ENCODE measurements at regions not wholly inside any gene's neighbourhood (a gene's known extent, or its start where the extent isn't known, plus 50 kb on each side); places are given as distances from the start of the nearest gene placed in this dataset.
A peak's percentile ranks its signal among the peaks of the same experiment; 100 is the strongest.

GRCh38 chr2:176851200-176851888, 361.2 kb upstream of the HNRNPA3 start:
- intact Hi-C loops (cut with DNase I; ENCODE audit: low total_unique reads) (no loop called here), in situ Hi-C loops (cut with MboI; ENCODE audit: low sequenced_read_pairs in 4 of 4) (no loop called here)
- Histone ChIP-seq H3K4me3 (no peak overlapping the region), H3K27me3 (no peaks in the 10 kb centered on the region), H3K36me3 (no peaks in the 10 kb centered on the region), H3K9me3 (no peaks in the 10 kb centered on the region), H3K27ac (no peak overlapping the region), H3K4me1 (no peaks in the 10 kb centered on the region)
- ATAC-seq (no peak), DNase-seq (no peak)
- TF ChIP-seq POLR2A (IDR thresholded peaks at IDR 0.05), result no peak
- TF ChIP-seq CTCF (IDR thresholded peaks at IDR 0.05 in 4 of 5, conservative IDR thresholded peaks at IDR 0.05 in 1 of 5), result no peak

- in situ Hi-C loops (cut with MboI; ENCODE audit: low sequenced_read_pairs in 4 of 4), result no loop called here
- no peak for DNase-seq
Measured at GRCh38 chr2:176851889-176852483, 360.6 kb upstream of the HNRNPA3 start.

GRCh38 chr2:176852667-176853066, 359.9 kb upstream of the HNRNPA3 start:
- no peak for ATAC-seq
- H3K9me3 ChIP-seq, result no peaks in the 10 kb centered on the region
- no peaks in the 10 kb centered on the region for H3K36me3 ChIP-seq
- no peak overlapping the region for H3K27ac ChIP-seq
- in situ Hi-C loops (cut with MboI; ENCODE audit: low sequenced_read_pairs in 4 of 4) (no loop called here), intact Hi-C loops (cut with DNase I; ENCODE audit: low total_unique reads) (no loop called here)
- peak in 1 of 2 donors; percentile 11 for DNase-seq
- no peak for TF ChIP-seq POLR2A (IDR thresholded peaks at IDR 0.05)
- TF ChIP-seq CTCF (IDR thresholded peaks at IDR 0.05 in 4 of 5, conservative IDR thresholded peaks at IDR 0.05 in 1 of 5), result no peak
- no peaks in the 10 kb centered on the region for H3K4me1 ChIP-seq
- no peaks in the 10 kb centered on the region for H3K27me3 ChIP-seq
- H3K4me3 ChIP-seq, result no peak overlapping the region

More at GRCh38 chr2:176851889-176852483, 360.6 kb upstream of the HNRNPA3 start:
- Histone ChIP-seq H3K27me3 (no peaks in the 10 kb centered on the region), H3K36me3 (no peaks in the 10 kb centered on the region), H3K4me3 (no peak overlapping the region), H3K27ac (no peak overlapping the region), H3K4me1 (no peaks in the 10 kb centered on the region), H3K9me3 (no peaks in the 10 kb centered on the region)
- TF ChIP-seq POLR2A (IDR thresholded peaks at IDR 0.05), result no peak
- no peak for TF ChIP-seq CTCF (IDR thresholded peaks at IDR 0.05 in 4 of 5, conservative IDR thresholded peaks at IDR 0.05 in 1 of 5)
- intact Hi-C loops (cut with DNase I; ENCODE audit: low total_unique reads), result no loop called here
- ATAC-seq, result no peak

- no peaks in the 10 kb centered on the region for H3K9me3 ChIP-seq
- DNase-seq, result no peak
- in situ Hi-C loops (cut with MboI; ENCODE audit: low sequenced_read_pairs in 4 of 4), result no loop called here
Measured at GRCh38 chr2:176854062-176854461, 358.5 kb upstream of the HNRNPA3 start.

More at GRCh38 chr2:176854062-176854461, 358.5 kb upstream of the HNRNPA3 start:
- ATAC-seq, result no peak
- no peak overlapping the region for H3K4me3 ChIP-seq
- no peaks in the 10 kb centered on the region for H3K4me1 ChIP-seq
- no peak for TF ChIP-seq CTCF (IDR thresholded peaks at IDR 0.05 in 4 of 5, conservative IDR thresholded peaks at IDR 0.05 in 1 of 5)
- no peak for TF ChIP-seq POLR2A (IDR thresholded peaks at IDR 0.05)
- no peak overlapping the region for H3K27ac ChIP-seq
- no peaks in the 10 kb centered on the region for H3K36me3 ChIP-seq
- H3K27me3 ChIP-seq, result no peaks in the 10 kb centered on the region
- intact Hi-C loops (cut with DNase I; ENCODE audit: low total_unique reads), result no loop called here
